ENCODE measurements at regions not wholly inside any gene's neighbourhood (a gene's known extent, or its start where the extent isn't known, plus 50 kb on each side); places are given as distances from the start of the nearest gene placed in this dataset.

- Histone ChIP-seq H3K4ac (ENCODE audit: low read depth, low read length) (no peak overlapping the region), H3K23me2 (ENCODE audit: insufficient read length, low read depth, low read length, poor library complexity, severe bottlenecking) (no peaks in the 10 kb centered on the region), H3K14ac (ENCODE audit: insufficient read depth, low read length) (no peak overlapping the region), H3K79me2 (ENCODE audit: insufficient read depth, low read length) (no peaks in the 10 kb centered on the region), H2BK5ac (ENCODE audit: insufficient read length, low read length) (no peak overlapping the region), H2BK120ac (ENCODE audit: low read depth, low read length, poor library complexity, severe bottlenecking) (no peak overlapping the region), H2BK12ac (ENCODE audit: insufficient read length, low read depth, low read length) (no peak overlapping the region), H3K56ac (ENCODE audit: insufficient read length, low read depth, low read length) (no peak overlapping the region), H4K91ac (ENCODE audit: insufficient read length, low read depth, low read length) (no peak overlapping the region), H3K9me3 (ENCODE audit: control insufficient read depth, low read depth, low read length) (no peaks in the 10 kb centered on the region), H2BK20ac (ENCODE audit: low read depth, low read length, poor library complexity, severe bottlenecking) (no peak overlapping the region), H2AFZ (ENCODE audit: low read length) (no peak overlapping the region), H3K18ac (ENCODE audit: insufficient read length, low read depth, low read length) (no peak overlapping the region), H4K5ac (ENCODE audit: insufficient read length, low read depth, low read length) (no peak overlapping the region), H3K27me3 (ENCODE audit: insufficient read depth, low read length) (no peaks in the 10 kb centered on the region), H4K20me1 (ENCODE audit: control insufficient read depth, insufficient read depth, insufficient read length) (no peaks in the 10 kb centered on the region), H3K4me2 (ENCODE audit: insufficient read depth, insufficient read length, low read length) (no peak overlapping the region), H3K27ac (ENCODE audit: insufficient read length, low read depth, low read length) (no peak overlapping the region), H2AK5ac (ENCODE audit: insufficient read length, low read length) (no peak overlapping the region), H3T11ph (ENCODE audit: low read length) (no peak overlapping the region), H4K8ac (replicated peaks; ENCODE audit: insufficient read length, low read depth, low read length) (no peak overlapping the region), H3K4me1 (ENCODE audit: insufficient read depth, low read length) (no peaks in the 10 kb centered on the region), H2BK15ac (ENCODE audit: low read depth, low read length) (no peak overlapping the region), H3K23ac (ENCODE audit: insufficient read length, low read depth, low read length) (no peak overlapping the region), H3K79me1 (ENCODE audit: insufficient read depth, low read depth, low read length, poor library complexity, severe bottlenecking) (no peaks in the 10 kb centered on the region), H3K9ac (ENCODE audit: extremely low read depth, insufficient read length, low read length) (no peak overlapping the region)
- no peaks in the 10 kb centered on the region; a peak in 1 of 5 replicates for H3K9me3 Mint-ChIP-seq
- no peaks in the 10 kb centered on the region for H3K36me3 Mint-ChIP-seq (ENCODE audit: insufficient read depth in 1 of 3, low read depth in 3 of 3)
- no peak overlapping the region for H3K27ac Mint-ChIP-seq
- no peaks in the 10 kb centered on the region for H3K4me1 Mint-ChIP-seq
- WGBS (ENCODE audit: extremely low coverage, insufficient read length, low lambda C conversion rate): no CpG with 5 or more reads among the region's 3 CpGs
- peaks cover 10% of the 10 kb centered on the region for H3K27me3 Mint-ChIP-seq (ENCODE audit: low read depth)
- TF ChIP-seq, protein P1, sequence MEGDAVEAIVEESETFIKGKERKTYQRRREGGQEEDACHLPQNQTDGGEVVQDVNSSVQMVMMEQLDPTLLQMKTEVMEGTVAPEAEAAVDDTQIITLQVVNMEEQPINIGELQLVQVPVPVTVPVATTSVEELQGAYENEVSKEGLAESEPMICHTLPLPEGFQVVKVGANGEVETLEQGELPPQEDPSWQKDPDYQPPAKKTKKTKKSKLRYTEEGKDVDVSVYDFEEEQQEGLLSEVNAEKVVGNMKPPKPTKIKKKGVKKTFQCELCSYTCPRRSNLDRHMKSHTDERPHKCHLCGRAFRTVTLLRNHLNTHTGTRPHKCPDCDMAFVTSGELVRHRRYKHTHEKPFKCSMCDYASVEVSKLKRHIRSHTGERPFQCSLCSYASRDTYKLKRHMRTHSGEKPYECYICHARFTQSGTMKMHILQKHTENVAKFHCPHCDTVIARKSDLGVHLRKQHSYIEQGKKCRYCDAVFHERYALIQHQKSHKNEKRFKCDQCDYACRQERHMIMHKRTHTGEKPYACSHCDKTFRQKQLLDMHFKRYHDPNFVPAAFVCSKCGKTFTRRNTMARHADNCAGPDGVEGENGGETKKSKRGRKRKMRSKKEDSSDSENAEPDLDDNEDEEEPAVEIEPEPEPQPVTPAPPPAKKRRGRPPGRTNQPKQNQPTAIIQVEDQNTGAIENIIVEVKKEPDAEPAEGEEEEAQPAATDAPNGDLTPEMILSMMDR (conservative IDR thresholded peaks at IDR 0.05): no peak
- no peak overlapping the region for H3K4me3 Mint-ChIP-seq
- DNase-seq: no peak
Measured at GRCh38 chr3:186466391-186466974, 77.7 kb downstream of the CRYGS start.

All from H9 (cell line).